Mucosa of stomach (tissue), 1 donor: ENCODE measurements at regions not wholly inside any gene's neighbourhood (a gene's known extent, or its start where the extent isn't known, plus 50 kb on each side); places are given as distances from the start of the nearest gene placed in this dataset.

ENCODE experiments used
- H3K27me3 ChIP-seq: one replicate; pipeline ENCODE4 v1.7.0; 2013; ENCODE audit warnings: mild to moderate bottlenecking, low read length; ENCODE audit not compliant: control insufficient read depth, insufficient read depth
- H3K36me3 ChIP-seq: one replicate; pipeline ENCODE4 v1.7.0; 2013; ENCODE audit warnings: low read length; ENCODE audit not compliant: control insufficient read depth, insufficient read depth
- H3K4me1 ChIP-seq: one replicate; pipeline ENCODE4 v1.7.0; 2013; ENCODE audit warnings: mild to moderate bottlenecking, low read length; ENCODE audit not compliant: control insufficient read depth, insufficient read depth
- H3K4me3 ChIP-seq: one replicate; pipeline ENCODE4 v1.7.0; 2013; ENCODE audit warnings: low read length
- H3K9ac ChIP-seq: one replicate; pipeline ENCODE4 v1.7.0; 2013; ENCODE audit warnings: mild to moderate bottlenecking, low read length, moderate library complexity
- H3K9me3 ChIP-seq: one replicate; pipeline ENCODE4 v1.7.0; 2013; ENCODE audit warnings: mild to moderate bottlenecking, low read length, moderate library complexity; ENCODE audit not compliant: control insufficient read depth
- donor health status: Pancreatic carcinoma.

- Histone ChIP-seq H3K4me1 (peaks cover 8% of the 10 kb centered on the region), H3K27me3 (no peaks in the 10 kb centered on the region), H3K9me3 (no peaks in the 10 kb centered on the region), H3K36me3 (no peaks in the 10 kb centered on the region), H3K4me3 (no peak overlapping the region), H3K9ac (no peak overlapping the region)
These were observed 273.9 kb upstream of the MIS18BP1 start for GRCh38 chr14:45526715-45527549.

GRCh38 chr14:45519766-45520165 lies 266.8 kb upstream of the MIS18BP1 start:
- Histone ChIP-seq H3K4me3 (no peak overlapping the region), H3K36me3 (no peaks in the 10 kb centered on the region), H3K4me1 (no peaks in the 10 kb centered on the region), H3K27me3 (no peaks in the 10 kb centered on the region), H3K9ac (no peak overlapping the region), H3K9me3 (no peaks in the 10 kb centered on the region)

GRCh38 chr14:45492876-45493275 lies 239.9 kb upstream of the MIS18BP1 start:
- Histone ChIP-seq H3K9me3 (no peaks in the 10 kb centered on the region), H3K9ac (no peak overlapping the region), H3K4me1 (no peaks in the 10 kb centered on the region), H3K4me3 (no peak overlapping the region), H3K27me3 (no peaks in the 10 kb centered on the region), H3K36me3 (no peaks in the 10 kb centered on the region)

GRCh38 chr14:45491914-45492313 lies 238.9 kb upstream of the MIS18BP1 start:
- H3K4me3 ChIP-seq = no peak overlapping the region
- no peak overlapping the region for H3K9ac ChIP-seq
- H3K36me3 ChIP-seq = no peaks in the 10 kb centered on the region
- no peaks in the 10 kb centered on the region for H3K27me3 ChIP-seq
- no peaks in the 10 kb centered on the region for H3K9me3 ChIP-seq
- H3K4me1 ChIP-seq = no peaks in the 10 kb centered on the region

GRCh38 chr14:45486599-45486998 lies 233.6 kb upstream of the MIS18BP1 start:
- Histone ChIP-seq H3K27me3 (no peaks in the 10 kb centered on the region), H3K9me3 (no peaks in the 10 kb centered on the region), H3K4me3 (no peak overlapping the region), H3K4me1 (no peaks in the 10 kb centered on the region), H3K9ac (no peak overlapping the region), H3K36me3 (no peaks in the 10 kb centered on the region)

- no peaks in the 10 kb centered on the region for H3K9me3 ChIP-seq
- H3K4me1 ChIP-seq = no peaks in the 10 kb centered on the region
- H3K27me3 ChIP-seq = no peaks in the 10 kb centered on the region
- no peak overlapping the region for H3K9ac ChIP-seq
- no peak overlapping the region for H3K4me3 ChIP-seq
- no peaks in the 10 kb centered on the region for H3K36me3 ChIP-seq
These were observed 214.0 kb upstream of the MIS18BP1 start for GRCh38 chr14:45467023-45467422.

- no peaks in the 10 kb centered on the region for H3K27me3 ChIP-seq
These were observed 181.2 kb upstream of the MIS18BP1 start for GRCh38 chr14:45434221-45434620.

GRCh38 chr14:45426685-45427282 lies 173.8 kb upstream of the MIS18BP1 start:
- Histone ChIP-seq H3K4me3 (no peak overlapping the region), H3K9ac (no peak overlapping the region), H3K9me3 (no peaks in the 10 kb centered on the region), H3K36me3 (no peaks in the 10 kb centered on the region), H3K4me1 (no peaks in the 10 kb centered on the region), H3K27me3 (no peaks in the 10 kb centered on the region)

More at GRCh38 chr14:45434221-45434620, 181.2 kb upstream of the MIS18BP1 start:
- H3K9ac ChIP-seq = no peak overlapping the region
- no peaks in the 10 kb centered on the region for H3K9me3 ChIP-seq
- no peaks in the 10 kb centered on the region for H3K4me1 ChIP-seq
- no peaks in the 10 kb centered on the region for H3K36me3 ChIP-seq
- H3K4me3 ChIP-seq = no peak overlapping the region

- no peaks in the 10 kb centered on the region for H3K9me3 ChIP-seq
- H3K4me1 ChIP-seq = no peaks in the 10 kb centered on the region
- H3K9ac ChIP-seq = no peak overlapping the region
- no peaks in the 10 kb centered on the region for H3K27me3 ChIP-seq
- H3K4me3 ChIP-seq = no peak overlapping the region
- H3K36me3 ChIP-seq = no peaks in the 10 kb centered on the region
These were observed 153.9 kb upstream of the MIS18BP1 start for GRCh38 chr14:45406942-45407341.

- H3K27me3 ChIP-seq = no peaks in the 10 kb centered on the region
- H3K9me3 ChIP-seq = no peaks in the 10 kb centered on the region
- no peaks in the 10 kb centered on the region for H3K4me1 ChIP-seq
These were observed 148.1 kb upstream of the MIS18BP1 start for GRCh38 chr14:45400950-45401640.

GRCh38 chr14:45400509-45400908 lies 147.5 kb upstream of the MIS18BP1 start:
- H3K9me3 ChIP-seq = no peaks in the 10 kb centered on the region
- H3K27me3 ChIP-seq = no peaks in the 10 kb centered on the region
- H3K36me3 ChIP-seq = no peaks in the 10 kb centered on the region
- H3K9ac ChIP-seq = no peak overlapping the region
- H3K4me3 ChIP-seq = no peak overlapping the region
- H3K4me1 ChIP-seq = no peaks in the 10 kb centered on the region

More at GRCh38 chr14:45400950-45401640, 148.1 kb upstream of the MIS18BP1 start:
- Histone ChIP-seq H3K9ac (no peak overlapping the region), H3K4me3 (no peak overlapping the region), H3K36me3 (no peaks in the 10 kb centered on the region)

GRCh38 chr14:45381091-45381490 lies 128.1 kb upstream of the MIS18BP1 start:
- no peaks in the 10 kb centered on the region for H3K9me3 ChIP-seq
- H3K27me3 ChIP-seq = no peaks in the 10 kb centered on the region
- no peaks in the 10 kb centered on the region for H3K4me1 ChIP-seq
- H3K4me3 ChIP-seq = no peak overlapping the region
- H3K36me3 ChIP-seq = no peaks in the 10 kb centered on the region
- H3K9ac ChIP-seq = no peak overlapping the region
